ENCODE measurements at regions not wholly inside any gene's neighbourhood (a gene's known extent, or its start where the extent isn't known, plus 50 kb on each side); places are given as distances from the start of the nearest gene placed in this dataset.

DNA sequence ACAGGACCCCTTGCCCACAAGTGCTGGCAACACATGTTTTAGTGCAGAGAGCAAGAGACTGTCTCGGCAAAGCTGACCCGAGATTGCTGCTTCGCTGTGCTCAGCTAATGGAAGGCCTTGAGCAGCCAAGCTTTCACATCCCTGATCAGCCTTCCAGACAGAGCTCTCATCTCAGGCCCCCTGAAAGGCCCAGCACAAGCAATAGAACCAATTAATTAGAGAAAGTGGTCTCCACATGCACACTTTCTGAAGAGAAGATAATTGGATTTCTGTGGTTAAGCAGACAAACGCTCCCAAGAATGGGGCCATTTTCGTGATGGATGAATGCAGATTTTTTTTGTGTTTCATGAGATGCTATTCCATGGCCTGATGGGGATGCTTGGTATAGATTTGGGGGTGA lies 174.9 kb downstream of the NSG2 start:
- H3K4me3 Mint-ChIP-seq = no peak overlapping the region
- TF ChIP-seq, protein P1, sequence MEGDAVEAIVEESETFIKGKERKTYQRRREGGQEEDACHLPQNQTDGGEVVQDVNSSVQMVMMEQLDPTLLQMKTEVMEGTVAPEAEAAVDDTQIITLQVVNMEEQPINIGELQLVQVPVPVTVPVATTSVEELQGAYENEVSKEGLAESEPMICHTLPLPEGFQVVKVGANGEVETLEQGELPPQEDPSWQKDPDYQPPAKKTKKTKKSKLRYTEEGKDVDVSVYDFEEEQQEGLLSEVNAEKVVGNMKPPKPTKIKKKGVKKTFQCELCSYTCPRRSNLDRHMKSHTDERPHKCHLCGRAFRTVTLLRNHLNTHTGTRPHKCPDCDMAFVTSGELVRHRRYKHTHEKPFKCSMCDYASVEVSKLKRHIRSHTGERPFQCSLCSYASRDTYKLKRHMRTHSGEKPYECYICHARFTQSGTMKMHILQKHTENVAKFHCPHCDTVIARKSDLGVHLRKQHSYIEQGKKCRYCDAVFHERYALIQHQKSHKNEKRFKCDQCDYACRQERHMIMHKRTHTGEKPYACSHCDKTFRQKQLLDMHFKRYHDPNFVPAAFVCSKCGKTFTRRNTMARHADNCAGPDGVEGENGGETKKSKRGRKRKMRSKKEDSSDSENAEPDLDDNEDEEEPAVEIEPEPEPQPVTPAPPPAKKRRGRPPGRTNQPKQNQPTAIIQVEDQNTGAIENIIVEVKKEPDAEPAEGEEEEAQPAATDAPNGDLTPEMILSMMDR (IDR thresholded peaks at IDR 0.05) = no peak
- CTCF ChIA-PET = no interaction called here

GRCh38 chr5:174221436-174221835 lies 175.9 kb downstream of the NSG2 start:
- ATAC-seq = no peak
- H3K4me3 Mint-ChIP-seq = no peak overlapping the region
- TF ChIP-seq, protein P1 (IDR thresholded peaks at IDR 0.05) = no peak
- H3K9me3 Mint-ChIP-seq = no peaks in the 10 kb centered on the region
- intact Hi-C loops (cut with micrococcal nuclease) = no loop called here
- H3K36me3 Mint-ChIP-seq (ENCODE audit: low read depth) = no peaks in the 10 kb centered on the region
- peaks cover 3% of the 10 kb centered on the region for H3K27me3 Mint-ChIP-seq
- H3K4me1 Mint-ChIP-seq (ENCODE audit: low read depth) = no peaks in the 10 kb centered on the region
- no peak overlapping the region for H3K27ac Mint-ChIP-seq
- POLR2A ChIA-PET = no interaction called here
- DNase-seq = no peak
- CTCF ChIA-PET = no interaction called here

More for the DNA sequence above, 174.9 kb downstream of the NSG2 start:
- intact Hi-C loops (cut with micrococcal nuclease) = no loop called here
- H3K36me3 Mint-ChIP-seq (ENCODE audit: low read depth) = no peaks in the 10 kb centered on the region
- no peaks in the 10 kb centered on the region for H3K4me1 Mint-ChIP-seq (ENCODE audit: low read depth)
- no peak overlapping the region for H3K27ac Mint-ChIP-seq
- no peak for ATAC-seq
- DNase-seq = no peak
- no peaks in the 10 kb centered on the region for H3K9me3 Mint-ChIP-seq
- peaks cover 3% of the 10 kb centered on the region for H3K27me3 Mint-ChIP-seq
- POLR2A ChIA-PET = no interaction called here

DNA sequence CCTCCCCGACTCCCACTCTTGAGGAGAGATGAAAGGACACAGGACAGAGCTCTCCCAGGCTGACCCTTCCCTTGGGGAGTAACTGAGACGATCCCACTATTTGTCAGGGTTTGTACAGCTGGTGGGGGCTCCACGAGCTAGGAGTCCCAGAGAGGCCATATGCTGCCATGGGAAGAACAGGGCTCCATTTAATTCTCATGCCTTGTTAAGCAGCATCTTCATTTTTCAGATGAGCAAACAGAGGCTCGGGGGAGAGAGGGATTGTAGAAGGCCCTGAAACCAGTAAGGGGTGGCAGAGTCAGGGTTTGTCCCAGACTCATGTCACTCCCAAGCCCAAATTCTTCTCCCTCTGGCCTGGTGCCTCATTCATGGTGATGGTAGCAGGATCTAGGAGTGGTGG lies 176.4 kb downstream of the NSG2 start:
- H3K4me3 Mint-ChIP-seq = no peak overlapping the region

DNA sequence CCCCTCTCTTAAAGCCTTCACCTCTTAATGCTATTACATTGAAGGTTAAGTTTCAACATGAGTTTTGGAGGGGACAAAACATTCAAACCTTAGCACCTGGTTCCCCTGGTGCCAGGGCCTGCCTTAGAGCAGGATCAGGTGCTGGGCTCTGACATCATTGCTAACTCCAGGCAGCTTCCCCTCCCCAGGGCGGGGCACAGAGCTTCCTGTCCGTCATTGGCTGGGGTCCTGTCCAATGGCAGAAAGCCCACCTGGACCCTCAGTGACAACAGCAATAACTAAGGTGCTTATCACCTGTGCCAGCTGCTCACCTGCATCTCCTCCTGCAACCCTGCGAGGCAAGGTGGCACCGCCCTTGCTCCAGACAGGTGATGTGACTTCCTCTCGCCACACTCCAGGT lies 177.4 kb downstream of the NSG2 start:
- DNase-seq (no peak), ATAC-seq (no peak)
- no peak overlapping the region for H3K4me3 Mint-ChIP-seq
- H3K4me1 Mint-ChIP-seq (ENCODE audit: low read depth) = no peaks in the 10 kb centered on the region
- H3K9me3 Mint-ChIP-seq = no peaks in the 10 kb centered on the region
- TF ChIP-seq, protein P1 (IDR thresholded peaks at IDR 0.05) = no peak
- CTCF ChIA-PET = no interaction called here
- intact Hi-C loops (cut with micrococcal nuclease) = no loop called here
- H3K36me3 Mint-ChIP-seq (ENCODE audit: low read depth) = no peaks in the 10 kb centered on the region
- H3K27ac Mint-ChIP-seq = no peak overlapping the region
- peaks cover 3% of the 10 kb centered on the region for H3K27me3 Mint-ChIP-seq
- POLR2A ChIA-PET = no interaction called here

More for the DNA sequence above, 176.4 kb downstream of the NSG2 start:
- H3K27me3 Mint-ChIP-seq = peaks cover 3% of the 10 kb centered on the region
- intact Hi-C loops (cut with micrococcal nuclease) = no loop called here
- H3K4me1 Mint-ChIP-seq (ENCODE audit: low read depth) = no peaks in the 10 kb centered on the region
- POLR2A ChIA-PET = no interaction called here
- TF ChIP-seq, protein P1 (IDR thresholded peaks at IDR 0.05) = no peak
- H3K27ac Mint-ChIP-seq = no peak overlapping the region
- ATAC-seq (no peak), DNase-seq (no peak)
- no peaks in the 10 kb centered on the region for H3K36me3 Mint-ChIP-seq (ENCODE audit: low read depth)
- no peaks in the 10 kb centered on the region for H3K9me3 Mint-ChIP-seq
- CTCF ChIA-PET = no interaction called here

- POLR2A ChIA-PET = no interaction called here
- CTCF ChIA-PET = no interaction called here
- H3K4me1 Mint-ChIP-seq (ENCODE audit: low read depth) = no peaks in the 10 kb centered on the region
- H3K27me3 Mint-ChIP-seq = peaks cover 3% of the 10 kb centered on the region
- intact Hi-C loops (cut with micrococcal nuclease) = no loop called here
- H3K9me3 Mint-ChIP-seq = no peaks in the 10 kb centered on the region
- no peak overlapping the region for H3K27ac Mint-ChIP-seq
- TF ChIP-seq, protein P1 (IDR thresholded peaks at IDR 0.05) = no peak
- no peak overlapping the region for H3K4me3 Mint-ChIP-seq
- no peaks in the 10 kb centered on the region for H3K36me3 Mint-ChIP-seq (ENCODE audit: low read depth)
- ATAC-seq = no peak
- DNase-seq = no peak
Observed at GRCh38 chr5:174223355-174223754, 177.8 kb downstream of the NSG2 start.

Data from activated CD8-positive, alpha-beta T cell treated with anti-CD3 and anti-CD28 coated beads for 36 hours (primary cell).